ENCODE measurements at regions not wholly inside any gene's neighbourhood (a gene's known extent, or its start where the extent isn't known, plus 50 kb on each side); places are given as distances from the start of the nearest gene placed in this dataset.

- no peaks in the 10 kb centered on the region for H3K27me3 ChIP-seq
- no peak overlapping the region for H3K27ac ChIP-seq
- H3K4me1 ChIP-seq = no peaks in the 10 kb centered on the region
- WGBS, 2 donors = 62 to 64% methylated on average over 11 of the region's 11 CpGs
- TF ChIP-seq POLR2A (IDR thresholded peaks at IDR 0.05) (no peak), CTCF (IDR thresholded peaks at IDR 0.05) (no peak), EP300 (IDR thresholded peaks at IDR 0.05) (no peak)
- H3K4me3 ChIP-seq = no peak overlapping the region
- no peaks in the 10 kb centered on the region for H3K9me3 ChIP-seq
- no peak for DNase-seq (ENCODE audit: low spot score in 2 of 2)
- H3K36me3 ChIP-seq = no peaks in the 10 kb centered on the region
Measured at GRCh38 chr19:31096935-31097545, 252.2 kb downstream of the TSHZ3 start.

GRCh38 chr19:31096062-31096830 lies 253.0 kb downstream of the TSHZ3 start:
- DNase-seq (ENCODE audit: low spot score in 2 of 2) = no peak
- H3K9me3 ChIP-seq = no peaks in the 10 kb centered on the region
- WGBS, 2 donors = 75 to 83% methylated on average over 20 to 22 of the region's 22 CpGs
- H3K4me1 ChIP-seq = no peaks in the 10 kb centered on the region
- no peaks in the 10 kb centered on the region for H3K36me3 ChIP-seq
- no peaks in the 10 kb centered on the region for H3K27me3 ChIP-seq
- TF ChIP-seq CTCF (IDR thresholded peaks at IDR 0.05) (no peak), EP300 (IDR thresholded peaks at IDR 0.05) (no peak), POLR2A (IDR thresholded peaks at IDR 0.05) (no peak)
- H3K4me3 ChIP-seq = no peak overlapping the region
- H3K27ac ChIP-seq = no peak overlapping the region

DNA sequence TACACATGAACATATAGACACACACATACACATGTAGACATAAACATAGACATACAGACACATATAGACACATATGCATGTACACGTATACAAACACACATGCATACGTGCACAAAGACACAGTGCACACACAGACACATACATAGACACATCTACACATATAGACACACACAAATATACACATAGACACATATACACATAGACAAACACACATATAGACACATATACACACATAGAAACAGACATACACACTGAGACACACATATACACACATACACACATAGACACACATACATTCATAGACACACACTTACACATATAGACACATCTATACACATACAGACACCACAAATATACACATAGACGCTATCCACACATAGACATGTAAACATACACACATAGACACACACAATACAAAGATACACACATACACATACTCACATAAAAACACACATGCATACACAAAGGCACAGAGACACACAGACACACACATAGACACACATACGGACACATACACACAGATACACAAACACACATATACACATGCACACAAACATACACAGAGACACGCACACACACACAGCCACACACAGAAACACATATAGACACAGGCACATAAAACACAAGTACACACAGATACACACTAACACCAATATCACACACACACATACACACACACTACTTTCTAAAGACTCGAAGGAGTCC lies 254.0 kb downstream of the TSHZ3 start:
- no peaks in the 10 kb centered on the region for H3K9me3 ChIP-seq
- no peak overlapping the region for H3K27ac ChIP-seq
- H3K36me3 ChIP-seq = no peaks in the 10 kb centered on the region
- H3K4me1 ChIP-seq = no peaks in the 10 kb centered on the region
- WGBS, 2 donors = 88% methylated on average over 6 of the region's 6 CpGs
- H3K27me3 ChIP-seq = no peaks in the 10 kb centered on the region
- no peak overlapping the region for H3K4me3 ChIP-seq
- no peak for TF ChIP-seq CTCF (IDR thresholded peaks at IDR 0.05)
- TF ChIP-seq EP300 (IDR thresholded peaks at IDR 0.05) = no peak
- no peak for TF ChIP-seq POLR2A (IDR thresholded peaks at IDR 0.05)
- no peak for DNase-seq (ENCODE audit: low spot score in 2 of 2)

GRCh38 chr19:31092274-31092673 lies 257.0 kb downstream of the TSHZ3 start:
- H3K36me3 ChIP-seq = no peaks in the 10 kb centered on the region
- H3K4me3 ChIP-seq = no peak overlapping the region
- no peaks in the 10 kb centered on the region for H3K9me3 ChIP-seq
- WGBS, 2 donors = 81 to 84% methylated on average over 11 of the region's 11 CpGs
- no peaks in the 10 kb centered on the region for H3K27me3 ChIP-seq
- no peaks in the 10 kb centered on the region for H3K4me1 ChIP-seq
- TF ChIP-seq POLR2A (IDR thresholded peaks at IDR 0.05) (no peak), EP300 (IDR thresholded peaks at IDR 0.05) (peak in 1 of 2 donors; percentile 31)
- no peak overlapping the region for H3K27ac ChIP-seq
- DNase-seq (ENCODE audit: low spot score in 2 of 2) = no peak

- TF ChIP-seq EP300 (IDR thresholded peaks at IDR 0.05) = peak in 1 of 2 donors; percentile 39
- TF ChIP-seq CTCF (IDR thresholded peaks at IDR 0.05) = no peak
- whole genome bisulfite sequencing, 2 donors = 73 to 75% methylated on average over 5 of the region's 5 CpGs
- DNase-seq (ENCODE audit: low spot score in 2 of 2) = peak in 1 of 2 donors; percentile 40
- Histone ChIP-seq H3K27me3 (no peaks in the 10 kb centered on the region), H3K4me3 (no peak overlapping the region), H3K4me1 (no peaks in the 10 kb centered on the region), H3K27ac (no peak overlapping the region), H3K36me3 (no peaks in the 10 kb centered on the region), H3K9me3 (no peaks in the 10 kb centered on the region)
Measured at GRCh38 chr19:31089681-31090080, 259.6 kb downstream of the TSHZ3 start.

All from tibial nerve (tissue), 4 donors.